ENCODE measurements at regions not wholly inside any gene's neighbourhood (a gene's known extent, or its start where the extent isn't known, plus 50 kb on each side); places are given as distances from the start of the nearest gene placed in this dataset.

- in situ Hi-C loops (cut with MboI; ENCODE audit: low pct_unique_long_range_greater_than_20kb, low sequenced_read_pairs, unreplicated experiment) = no loop called here
- TF ChIP-seq CTCF (IDR thresholded peaks at IDR 0.05; ENCODE audit: extremely low read depth, insufficient read depth, missing control alignments) = no peak
- DNase-seq (ENCODE audit: low spot score) = no peak
These were observed 652.3 kb downstream of the EPHA7 start for GRCh38 chr6:92767101-92767500.

GRCh38 chr6:92763680-92764079, 655.7 kb downstream of the EPHA7 start:
- TF ChIP-seq CTCF (IDR thresholded peaks at IDR 0.05; ENCODE audit: extremely low read depth, insufficient read depth, missing control alignments) = no peak
- DNase-seq (ENCODE audit: low spot score) = no peak
- in situ Hi-C loops (cut with MboI; ENCODE audit: low pct_unique_long_range_greater_than_20kb, low sequenced_read_pairs, unreplicated experiment) = no loop called here

- no peak for TF ChIP-seq CTCF (IDR thresholded peaks at IDR 0.05; ENCODE audit: extremely low read depth, insufficient read depth, missing control alignments)
- in situ Hi-C loops (cut with MboI; ENCODE audit: low pct_unique_long_range_greater_than_20kb, low sequenced_read_pairs, unreplicated experiment) = no loop called here
- DNase-seq (ENCODE audit: low spot score) = no peak
These were observed 656.1 kb downstream of the EPHA7 start for GRCh38 chr6:92763274-92763584.

- in situ Hi-C loops (cut with MboI; ENCODE audit: low pct_unique_long_range_greater_than_20kb, low sequenced_read_pairs, unreplicated experiment) = no loop called here
- DNase-seq (ENCODE audit: low spot score) = no peak
- TF ChIP-seq CTCF (IDR thresholded peaks at IDR 0.05; ENCODE audit: extremely low read depth, insufficient read depth, missing control alignments) = no peak
These were observed 656.7 kb downstream of the EPHA7 start for GRCh38 chr6:92762443-92763273.

- no peak for DNase-seq (ENCODE audit: low spot score)
- in situ Hi-C loops (cut with MboI; ENCODE audit: low pct_unique_long_range_greater_than_20kb, low sequenced_read_pairs, unreplicated experiment) = no loop called here
These were observed 660.2 kb downstream of the EPHA7 start for GRCh38 chr6:92759178-92759577.

GRCh38 chr6:92757925-92758324, 661.4 kb downstream of the EPHA7 start:
- in situ Hi-C loops (cut with MboI; ENCODE audit: low pct_unique_long_range_greater_than_20kb, low sequenced_read_pairs, unreplicated experiment) = no loop called here
- no peak for DNase-seq (ENCODE audit: low spot score)
- no peak for TF ChIP-seq CTCF (IDR thresholded peaks at IDR 0.05; ENCODE audit: extremely low read depth, insufficient read depth, missing control alignments)

More at GRCh38 chr6:92759178-92759577, 660.2 kb downstream of the EPHA7 start:
- no peak for TF ChIP-seq CTCF (IDR thresholded peaks at IDR 0.05; ENCODE audit: extremely low read depth, insufficient read depth, missing control alignments)

Data from GM13977 (cell line).